HepG2 (cell line): ENCODE measurements at regions not wholly inside any gene's neighbourhood (a gene's known extent, or its start where the extent isn't known, plus 50 kb on each side); places are given as distances from the start of the nearest gene placed in this dataset.

Experiments used
- ATAC-seq: fragments of 200-7000 bp; cut with Tn5 transposase; 3 replicates; pipeline ENCODE4 v1.9.1; 2020; ENCODE audit warnings: mild to moderate bottlenecking, moderate library complexity
- BruUV-seq: library from RNA; stranded (reverse); fragments of 400-500 nt; replicated peaks from 2 replicates; lab custom pipeline; 2021; lab: Mats Ljungman, UMichigan
- CTCF ChIA-PET: fragments of 300-600 bp; formaldehyde crosslinking; extraction: SDS; loops from one replicate; lab custom pipeline; 2021; ENCODE audit warnings: low total read pairs, inconsistent platforms, low intra/inter-chr PET ratio; lab: Yijun Ruan, JAX
- POLR2A ChIA-PET: fragments of 350-600 bp; sonication (Branson Sonifier 250); formaldehyde crosslinking; loops from one replicate; lab custom pipeline; 2020; ENCODE audit warnings: antibody characterized with exemption, inconsistent platforms; lab: Yijun Ruan, JAX
- DNase-seq: peaks from one replicate; pipeline ENCODE4 v3.0.0-alpha.2; 2015; ENCODE audit warnings: low spot score
- FAIRE-seq: peaks from 3 replicates; lab custom pipeline; 2011; peaks lifted over from hg19 to GRCh38; lab: Jason Lieb, UNC
- H2AFZ ChIP-seq: one replicate; pipeline ENCODE4 v1.6.1; 2011; ENCODE audit warnings: low read length, inconsistent platforms
- H3K27ac ChIP-seq: fragments of 300-600 bp; 3 replicates; pipeline ENCODE4 v1.8.0; 2011; ENCODE audit warnings: mixed run types, mild to moderate bottlenecking, mixed read lengths, low read length, inconsistent platforms; ENCODE audit not compliant: insufficient read depth; ENCODE audit errors: extremely low read length
- H3K27me3 ChIP-seq, 2 experiments: fragments of 200-600 bp in 1 of 2; 2 replicates in 1 of 2; 3 replicates in 1 of 2; pipeline versions ENCODE4 v1.6.0 to v1.8.0; 2011; ENCODE audit warnings: low read length in 2 of 2, mild to moderate bottlenecking in 2 of 2, moderate library complexity in 2 of 2, inconsistent platforms in 1 of 2; ENCODE audit not compliant: insufficient read depth in 2 of 2, control insufficient read depth in 1 of 2
- H3K36me3 ChIP-seq, 2 experiments: fragments of 200-600 bp in 1 of 2; replicated peaks in 1 of 2; 2 replicates in 1 of 2; 3 replicates in 1 of 2; pipeline versions ENCODE4 v1.5.1 to v1.8.0; 2011; ENCODE audit warnings: low read length in 2 of 2, inconsistent platforms in 1 of 2; ENCODE audit not compliant: insufficient read depth in 2 of 2, control insufficient read depth in 1 of 2
- H3K4me1 ChIP-seq: 2 replicates; pipeline ENCODE4 v1.5.1; 2012; ENCODE audit warnings: low read length, inconsistent platforms; ENCODE audit not compliant: insufficient read depth
- H3K4me2 ChIP-seq: 2 replicates; pipeline ENCODE4 v1.6.0; 2011; ENCODE audit warnings: low read depth, low read length, inconsistent platforms
- H3K4me3 ChIP-seq, 3 experiments: fragments of 200-600 bp in 1 of 3; sonication (generic), shearing (Covaris generic) in 1 of 3; replicated peaks in 1 of 3; 2 replicates each; pipeline ENCODE4 v1.5.1; 2011 to 2016; ENCODE audit warnings: low read length in 3 of 3, inconsistent platforms in 2 of 3, low read depth in 2 of 3, mild to moderate bottlenecking in 2 of 3, control low read depth in 1 of 3, mixed read lengths in 1 of 3; ENCODE audit not compliant: insufficient read depth in 1 of 3
- H3K79me2 ChIP-seq: one replicate; pipeline ENCODE4 v1.6.1; 2011; ENCODE audit warnings: low read length, inconsistent platforms; ENCODE audit not compliant: insufficient read depth
- H3K9ac ChIP-seq: 2 replicates; pipeline ENCODE4 v1.6.0; 2011; ENCODE audit warnings: mild to moderate bottlenecking, low read depth, low read length, inconsistent platforms; ENCODE audit not compliant: insufficient read depth
- H3K9me3 ChIP-seq: 2 replicates; pipeline ENCODE4 v1.5.1; 2012; ENCODE audit warnings: mild to moderate bottlenecking, low read length
- H4K20me1 ChIP-seq: 2 replicates; pipeline ENCODE4 v1.6.0; 2011; ENCODE audit warnings: inconsistent platforms, mild to moderate bottlenecking, low read length, moderate library complexity; ENCODE audit not compliant: insufficient read depth
- BCL6 ChIP-seq: IDR thresholded peaks from 2 replicates; pipeline ENCODE4 v1.6.1; 2016; ENCODE audit warnings: missing genetic modification reagents, missing compliant biosample characterization
- CREB1 ChIP-seq, 2 experiments: fragments of 450-650 bp in 1 of 2; IDR thresholded peaks; 2 replicates each; pipeline ENCODE4 v1.6.1; 2016 to 2017; ENCODE audit warnings: control low read depth in 1 of 2, mild to moderate bottlenecking in 1 of 2, missing compliant biosample characterization in 1 of 2, missing genetic modification characterization in 1 of 2
- FIP1L1 ChIP-seq: fragments of 200-400 bp; formaldehyde crosslinking; IDR thresholded peaks from 2 replicates; pipeline ENCODE4 v1.6.1; 2018; ENCODE audit warnings: low read depth, mild to moderate bottlenecking, low read length, moderate library complexity, borderline replicate concordance; ENCODE audit not compliant: insufficient read depth
- GZF1 ChIP-seq: sonication (generic); formaldehyde crosslinking; IDR thresholded peaks from 2 replicates; pipeline ENCODE4 v1.5.1; 2020; ENCODE audit warnings: mild to moderate bottlenecking, missing genetic modification reagents
- HDAC2 ChIP-seq: sonication (generic); formaldehyde crosslinking; IDR thresholded peaks from 2 replicates; pipeline ENCODE4 v1.4.0; 2020; ENCODE audit warnings: missing genetic modification reagents
- REXO4 ChIP-seq: sonication (generic); formaldehyde crosslinking; IDR thresholded peaks from 2 replicates; pipeline ENCODE4 v1.8.0; 2022; ENCODE audit warnings: missing genetic modification reagents, mild to moderate bottlenecking, borderline replicate concordance
- SRSF4 ChIP-seq: fragments of 200-400 bp; formaldehyde crosslinking; IDR thresholded peaks from one replicate; pipeline ENCODE4 v1.6.1; 2018; ENCODE audit warnings: mild to moderate bottlenecking, low read depth, low read length, moderate library complexity; ENCODE audit not compliant: poor library complexity, severe bottlenecking
- ZKSCAN5 ChIP-seq: sonication (generic); formaldehyde crosslinking; IDR thresholded peaks from 2 replicates; pipeline ENCODE4 v1.5.1; 2020; ENCODE audit warnings: mild to moderate bottlenecking, missing genetic modification reagents
- ZNF737 ChIP-seq: sonication (generic); formaldehyde crosslinking; IDR thresholded peaks from 2 replicates; pipeline ENCODE4 v1.5.0; 2020; ENCODE audit warnings: missing genetic modification reagents, mild to moderate bottlenecking, borderline replicate concordance
- ZNF878 ChIP-seq: sonication (generic); formaldehyde crosslinking; IDR thresholded peaks from 2 replicates; pipeline ENCODE4 v1.8.1; 2023; ENCODE audit warnings: mild to moderate bottlenecking, missing genetic modification reagents, moderate library complexity
- WGBS: methylation state at CpG from one replicate; pipeline ENCODE4 v1.1.6; 2017; ENCODE audit warnings: low lambda C conversion rate; 5-methylcytosine and 5-hydroxymethylcytosine counted together
- in situ Hi-C: cut with HindIII; loops from 2 replicates; pipeline ENCODE4 v1.10.0; 2017; ENCODE audit warnings: low pct_unique_long_range_greater_than_20kb; ENCODE audit not compliant: extremely low pct_ligation_motif_present
- intact Hi-C: fragments of 100-400 bp; cut with micrococcal nuclease; formaldehyde crosslinking; loops from one replicate; pipeline ENCODE4 v1.10.0; 2022; ENCODE audit not compliant: unreplicated experiment
- TF ChIP-seq, protein P1 (sequence below): sonication (generic); formaldehyde crosslinking; IDR thresholded peaks from 2 replicates; pipeline ENCODE4 v1.4.0; 2020; ENCODE audit warnings: low read depth, missing genetic modification reagents
- TF ChIP-seq, protein P2 (sequence below): sonication (generic); formaldehyde crosslinking; IDR thresholded peaks from 2 replicates; pipeline ENCODE4 v1.5.0; 2020; ENCODE audit warnings: mild to moderate bottlenecking, missing genetic modification reagents
- TF ChIP-seq, protein P3 (sequence below): IDR thresholded peaks from 2 replicates; pipeline ENCODE4 v1.6.1; 2016
- TF ChIP-seq, protein P4 (sequence below): sonication (generic); formaldehyde crosslinking; IDR thresholded peaks from 2 replicates; pipeline ENCODE4 v1.5.0; 2020; ENCODE audit warnings: missing genetic modification reagents, mild to moderate bottlenecking, borderline replicate concordance

DNA sequence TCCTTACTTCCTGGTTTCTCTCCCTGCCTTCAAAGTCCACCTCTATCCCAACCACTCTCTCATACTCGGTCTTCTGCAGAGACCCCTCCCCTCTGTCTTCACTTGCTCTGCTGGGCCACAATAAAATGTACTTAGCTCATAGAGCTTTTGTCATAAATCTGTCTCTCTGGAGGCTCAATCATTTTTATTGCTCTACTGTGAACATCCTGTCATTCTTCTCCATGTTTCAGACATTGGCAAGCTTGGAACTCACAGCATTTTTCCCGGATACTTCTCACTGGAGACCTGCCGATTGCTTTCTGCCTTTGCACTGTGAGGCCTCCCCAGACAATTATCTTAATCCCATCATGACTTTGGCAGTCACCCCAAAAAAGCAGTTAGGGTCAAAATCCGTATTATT, 192.3 kb upstream of the ZMIZ1 start:
- H3K27ac ChIP-seq = no peak overlapping the region
- no peak for DNase-seq
- 13% methylated on average over 4 of the region's 4 CpGs for WGBS
- no peaks in the 10 kb centered on the region for H4K20me1 ChIP-seq
- H3K36me3 ChIP-seq = no peaks in the 10 kb centered on the region
- CTCF ChIA-PET = no interaction called here
- H3K4me3 ChIP-seq = no peak overlapping the region
- no peak overlapping the region for H2AFZ ChIP-seq
- TF ChIP-seq ZNF737 (CRISPR knock-in tag) (no peak), FIP1L1 (no peak), GZF1 (CRISPR knock-in tag) (no peak), ZKSCAN5 (no peak), SRSF4 (no peak), REXO4 (CRISPR knock-in tag) (no peak), ZNF878 (CRISPR knock-in tag) (no peak), BCL6 (CRISPR knock-in tag) (no peak), CREB1 (IDR thresholded peaks at IDR 0.05) (no peak), CREB1 (CRISPR knock-in tag; IDR thresholded peaks at IDR 0.05) (no peak), HDAC2 (CRISPR knock-in tag) (no peak)
- TF ChIP-seq, protein P1, sequence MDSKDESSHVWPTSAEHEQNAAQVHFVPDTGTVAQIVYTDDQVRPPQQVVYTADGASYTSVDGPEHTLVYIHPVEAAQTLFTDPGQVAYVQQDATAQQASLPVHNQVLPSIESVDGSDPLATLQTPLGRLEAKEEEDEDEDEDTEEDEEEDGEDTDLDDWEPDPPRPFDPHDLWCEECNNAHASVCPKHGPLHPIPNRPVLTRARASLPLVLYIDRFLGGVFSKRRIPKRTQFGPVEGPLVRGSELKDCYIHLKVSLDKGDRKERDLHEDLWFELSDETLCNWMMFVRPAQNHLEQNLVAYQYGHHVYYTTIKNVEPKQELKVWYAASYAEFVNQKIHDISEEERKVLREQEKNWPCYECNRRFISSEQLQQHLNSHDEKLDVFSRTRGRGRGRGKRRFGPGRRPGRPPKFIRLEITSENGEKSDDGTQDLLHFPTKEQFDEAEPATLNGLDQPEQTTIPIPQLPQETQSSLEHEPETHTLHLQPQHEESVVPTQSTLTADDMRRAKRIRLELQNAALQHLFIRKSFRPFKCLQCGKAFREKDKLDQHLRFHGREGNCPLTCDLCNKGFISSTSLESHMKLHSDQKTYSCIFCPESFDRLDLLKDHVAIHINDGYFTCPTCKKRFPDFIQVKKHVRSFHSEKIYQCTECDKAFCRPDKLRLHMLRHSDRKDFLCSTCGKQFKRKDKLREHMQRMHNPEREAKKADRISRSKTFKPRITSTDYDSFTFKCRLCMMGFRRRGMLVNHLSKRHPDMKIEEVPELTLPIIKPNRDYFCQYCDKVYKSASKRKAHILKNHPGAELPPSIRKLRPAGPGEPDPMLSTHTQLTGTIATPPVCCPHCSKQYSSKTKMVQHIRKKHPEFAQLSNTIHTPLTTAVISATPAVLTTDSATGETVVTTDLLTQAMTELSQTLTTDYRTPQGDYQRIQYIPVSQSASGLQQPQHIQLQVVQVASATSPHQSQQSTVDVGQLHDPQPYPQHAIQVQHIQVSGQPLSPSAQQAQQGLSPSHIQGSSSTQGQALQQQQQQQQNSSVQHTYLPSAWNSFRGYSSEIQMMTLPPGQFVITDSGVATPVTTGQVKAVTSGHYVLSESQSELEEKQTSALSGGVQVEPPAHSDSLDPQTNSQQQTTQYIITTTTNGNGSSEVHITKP (CRISPR knock-in tag) = no peak
- TF ChIP-seq, protein P2, sequence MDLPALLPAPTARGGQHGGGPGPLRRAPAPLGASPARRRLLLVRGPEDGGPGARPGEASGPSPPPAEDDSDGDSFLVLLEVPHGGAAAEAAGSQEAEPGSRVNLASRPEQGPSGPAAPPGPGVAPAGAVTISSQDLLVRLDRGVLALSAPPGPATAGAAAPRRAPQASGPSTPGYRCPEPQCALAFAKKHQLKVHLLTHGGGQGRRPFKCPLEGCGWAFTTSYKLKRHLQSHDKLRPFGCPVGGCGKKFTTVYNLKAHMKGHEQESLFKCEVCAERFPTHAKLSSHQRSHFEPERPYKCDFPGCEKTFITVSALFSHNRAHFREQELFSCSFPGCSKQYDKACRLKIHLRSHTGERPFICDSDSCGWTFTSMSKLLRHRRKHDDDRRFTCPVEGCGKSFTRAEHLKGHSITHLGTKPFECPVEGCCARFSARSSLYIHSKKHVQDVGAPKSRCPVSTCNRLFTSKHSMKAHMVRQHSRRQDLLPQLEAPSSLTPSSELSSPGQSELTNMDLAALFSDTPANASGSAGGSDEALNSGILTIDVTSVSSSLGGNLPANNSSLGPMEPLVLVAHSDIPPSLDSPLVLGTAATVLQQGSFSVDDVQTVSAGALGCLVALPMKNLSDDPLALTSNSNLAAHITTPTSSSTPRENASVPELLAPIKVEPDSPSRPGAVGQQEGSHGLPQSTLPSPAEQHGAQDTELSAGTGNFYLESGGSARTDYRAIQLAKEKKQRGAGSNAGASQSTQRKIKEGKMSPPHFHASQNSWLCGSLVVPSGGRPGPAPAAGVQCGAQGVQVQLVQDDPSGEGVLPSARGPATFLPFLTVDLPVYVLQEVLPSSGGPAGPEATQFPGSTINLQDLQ (CRISPR knock-in tag) = no peak
- TF ChIP-seq, protein P3, sequence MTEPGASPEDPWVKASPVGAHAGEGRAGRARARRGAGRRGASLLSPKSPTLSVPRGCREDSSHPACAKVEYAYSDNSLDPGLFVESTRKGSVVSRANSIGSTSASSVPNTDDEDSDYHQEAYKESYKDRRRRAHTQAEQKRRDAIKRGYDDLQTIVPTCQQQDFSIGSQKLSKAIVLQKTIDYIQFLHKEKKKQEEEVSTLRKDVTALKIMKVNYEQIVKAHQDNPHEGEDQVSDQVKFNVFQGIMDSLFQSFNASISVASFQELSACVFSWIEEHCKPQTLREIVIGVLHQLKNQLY = no peak
- TF ChIP-seq, protein P4, sequence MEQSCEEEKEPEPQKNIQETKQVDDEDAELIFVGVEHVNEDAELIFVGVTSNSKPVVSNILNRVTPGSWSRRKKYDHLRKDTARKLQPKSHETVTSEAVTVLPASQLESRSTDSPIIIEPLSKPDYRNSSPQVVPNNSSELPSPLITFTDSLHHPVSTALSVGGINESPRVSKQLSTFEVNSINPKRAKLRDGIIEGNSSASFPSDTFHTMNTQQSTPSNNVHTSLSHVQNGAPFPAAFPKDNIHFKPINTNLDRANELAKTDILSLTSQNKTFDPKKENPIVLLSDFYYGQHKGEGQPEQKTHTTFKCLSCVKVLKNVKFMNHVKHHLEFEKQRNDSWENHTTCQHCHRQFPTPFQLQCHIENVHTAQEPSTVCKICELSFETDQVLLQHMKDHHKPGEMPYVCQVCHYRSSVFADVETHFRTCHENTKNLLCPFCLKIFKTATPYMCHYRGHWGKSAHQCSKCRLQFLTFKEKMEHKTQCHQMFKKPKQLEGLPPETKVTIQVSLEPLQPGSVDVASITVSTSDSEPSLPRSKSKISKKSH (CRISPR knock-in tag) = no peak
- TF ChIP-seq, all 625 proteins: peak for 0
- H3K9me3 ChIP-seq = no peaks in the 10 kb centered on the region
- H3K27me3 ChIP-seq = peaks cover 1 to 13% of the 10 kb centered on the region in 2 experiments; a peak in 3 of 5 replicates
- no peaks in the 10 kb centered on the region for H3K4me1 ChIP-seq
- H3K4me2 ChIP-seq = no peak overlapping the region
- intact Hi-C loops = no loop called here
- no TSS peak for BruUV-seq
- POLR2A ChIA-PET = no interaction called here
- ATAC-seq (no peak), FAIRE-seq (no peak)
- no peaks in the 10 kb centered on the region for H3K79me2 ChIP-seq
- H3K9ac ChIP-seq = no peak overlapping the region
- in situ Hi-C loops = no loop called here
